ENCODE measurements at regions not wholly inside any gene's neighbourhood (a gene's known extent, or its start where the extent isn't known, plus 50 kb on each side); places are given as distances from the start of the nearest gene placed in this dataset.

DNA sequence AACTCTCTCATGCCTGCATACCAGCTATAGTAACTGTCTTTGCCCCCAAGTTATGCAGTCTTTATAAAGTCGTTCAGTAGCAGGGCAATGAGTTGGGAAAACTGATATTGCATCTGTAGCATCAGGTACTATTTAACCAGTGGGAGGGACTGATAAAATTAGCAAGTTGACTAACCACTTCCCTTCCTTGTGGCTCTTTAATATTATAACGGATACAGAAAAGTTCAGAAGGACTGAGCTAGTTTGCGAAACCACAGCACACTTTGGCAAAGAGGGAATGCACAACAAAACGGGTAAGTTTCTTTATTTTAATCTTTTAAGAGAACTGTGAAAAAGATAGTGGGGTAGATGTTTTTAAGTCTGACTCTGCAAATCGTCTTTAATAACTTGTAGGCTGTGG, 205.3 kb upstream of the HDAC9 start:
- H3K4me1 ChIP-seq (ENCODE audit: control insufficient read depth, insufficient read depth, low read length) = no peaks in the 10 kb centered on the region
- H2AFZ ChIP-seq (ENCODE audit: control insufficient read depth, low read depth, low read length) = no peak overlapping the region
- H4K20me1 ChIP-seq (ENCODE audit: control insufficient read depth, insufficient read depth) = no peaks in the 10 kb centered on the region
- DNase-seq (ENCODE audit: low read depth, low spot score) (no peak), FAIRE-seq (peak; percentile 41), ATAC-seq (peak; percentile 64)
- ChIA-PET CTCF (interaction anchor here (1.1 to 2.7 kb wide), 5 partner anchors 9 to 226 kb away, joined by 3 to 11 read pairs (median 4); no protein-coding TSS in a partner anchor), SMC1A (ENCODE audit: uncharacterized antibody, unreplicated experiment) (interaction anchor here (0.9 to 2.3 kb wide), 5 partner anchors 9 to 246 kb away, joined by 3 to 15 read pairs (median 3); no protein-coding TSS in a partner anchor), RAD21 (ENCODE audit: unreplicated experiment) (interaction anchor here (1.0 to 1.9 kb wide), 4 partner anchors 13 to 520 kb away, joined by 3 to 6 read pairs (median 3); no protein-coding TSS in a partner anchor), POLR2A (no interaction called here)
- no peaks in the 10 kb centered on the region; a peak in 1 of 4 replicates for H3K27me3 ChIP-seq (replicated peaks in 1 of 2; ENCODE audit: control insufficient read depth in 2 of 2, insufficient read depth in 2 of 2, low read length in 1 of 2)
- no peaks in the 10 kb centered on the region for H3K9me3 ChIP-seq (replicated peaks; ENCODE audit: control insufficient read depth, insufficient read depth, low read length)
- TF ChIP-seq IKZF1 (conservative IDR thresholded peaks at IDR 0.05) = 0 out of 2 replicates have a peak, but pooled peaks have one; percentile 20
- TF ChIP-seq RUNX3 (IDR thresholded peaks at IDR 0.05; ENCODE audit: low read length) = peak; percentile 49
- TF ChIP-seq TCF12 (IDR thresholded peaks at IDR 0.05; ENCODE audit: low read depth, low read length) = no peak
- peak in 1 of 2 experiments; percentile 15; a peak in 1 of 4 replicates for TF ChIP-seq IKZF2 (IDR thresholded peaks at IDR 0.05)
- TF ChIP-seq BHLHE40 (IDR thresholded peaks at IDR 0.05; ENCODE audit: borderline replicate concordance in 1 of 2, low read depth in 2 of 2, low read length in 1 of 2) = peak in 1 of 2 experiments; percentile 30; a peak in 1 of 4 replicates
- TF ChIP-seq TBL1XR1 (IDR thresholded peaks at IDR 0.05; ENCODE audit: low read depth, low read length) = no peak
- no peaks in the 10 kb centered on the region for H3K79me2 ChIP-seq (ENCODE audit: control insufficient read depth, insufficient read depth, low read length)
- in situ Hi-C loops (cut with MboI) = no loop called here
- no peaks in the 10 kb centered on the region for H3K36me3 ChIP-seq (ENCODE audit: control insufficient read depth in 2 of 2, insufficient read depth in 2 of 2, low read length in 1 of 2)
- no peak overlapping the region for H3K9ac ChIP-seq (ENCODE audit: control insufficient read depth, insufficient read depth, low read length)
- 9% methylated on average over 5 of the region's 5 CpGs for WGBS (ENCODE audit: insufficient coverage, insufficient replicate concordance, low lambda C conversion rate, missing lambda C conversion rate)
- no peak overlapping the region for H3K4me3 ChIP-seq
- intact Hi-C loops (cut with micrococcal nuclease; ENCODE audit: unreplicated experiment) = no loop called here
- H3K27ac ChIP-seq (ENCODE audit: control insufficient read depth, insufficient read depth) = no peak overlapping the region
- H3K4me2 ChIP-seq (ENCODE audit: control insufficient read depth, insufficient read depth) = no peak overlapping the region
- BruUV-seq (replicated peaks) = no TSS peak

GRCh38 chr7:18290865-18291264, 204.7 kb upstream of the HDAC9 start:
- ATAC-seq (peak; percentile 47), DNase-seq (ENCODE audit: low read depth, low spot score) (no peak), FAIRE-seq (no peak)
- ChIA-PET RAD21 (ENCODE audit: unreplicated experiment) (interaction anchor here (1.0 to 1.9 kb wide), 2 partner anchors 208 to 521 kb away, joined by 3 to 6 read pairs; no protein-coding TSS in a partner anchor), CTCF (interaction anchor here (1.1 to 2.7 kb wide), 4 partner anchors 10 to 78 kb away, joined by 3 to 11 read pairs (median 4); no protein-coding TSS in a partner anchor), POLR2A (no interaction called here), SMC1A (ENCODE audit: uncharacterized antibody, unreplicated experiment) (interaction anchor here (0.9 to 1.3 kb wide), 4 partner anchors 8 to 90 kb away, joined by 3 read pairs; no protein-coding TSS in a partner anchor)
- Histone ChIP-seq H3K4me1 (ENCODE audit: control insufficient read depth, insufficient read depth, low read length) (no peaks in the 10 kb centered on the region), H3K36me3 (ENCODE audit: control insufficient read depth in 2 of 2, insufficient read depth in 2 of 2, low read length in 1 of 2) (no peaks in the 10 kb centered on the region), H3K27ac (ENCODE audit: control insufficient read depth, insufficient read depth) (no peak overlapping the region), H3K79me2 (ENCODE audit: control insufficient read depth, insufficient read depth, low read length) (no peaks in the 10 kb centered on the region), H2AFZ (ENCODE audit: control insufficient read depth, low read depth, low read length) (no peak overlapping the region), H4K20me1 (ENCODE audit: control insufficient read depth, insufficient read depth) (no peaks in the 10 kb centered on the region), H3K9me3 (replicated peaks; ENCODE audit: control insufficient read depth, insufficient read depth, low read length) (no peaks in the 10 kb centered on the region), H3K4me2 (ENCODE audit: control insufficient read depth, insufficient read depth) (no peak overlapping the region), H3K4me3 (no peak overlapping the region), H3K9ac (ENCODE audit: control insufficient read depth, insufficient read depth, low read length) (no peak overlapping the region), H3K27me3 (replicated peaks in 1 of 2; ENCODE audit: control insufficient read depth in 2 of 2, insufficient read depth in 2 of 2, low read length in 1 of 2) (no peaks in the 10 kb centered on the region; a peak in 1 of 4 replicates)
- WGBS (ENCODE audit: insufficient coverage, insufficient replicate concordance, low lambda C conversion rate, missing lambda C conversion rate) = 26% methylated on average over 1 of the region's 1 CpG
- no TSS peak for BruUV-seq (replicated peaks)
- intact Hi-C loops (cut with micrococcal nuclease; ENCODE audit: unreplicated experiment) = no loop called here
- in situ Hi-C loops (cut with MboI) = no loop called here
- TF ChIP-seq ETV6 (conservative IDR thresholded peaks at IDR 0.05 in 1 of 2, IDR thresholded peaks at IDR 0.05 in 1 of 2; ENCODE audit: borderline replicate concordance in 1 of 2, low read depth in 1 of 2) (no peak), ZBTB4 (CRISPR knock-in tag; IDR thresholded peaks at IDR 0.05) (no peak), POLR2AphosphoS2 (IDR thresholded peaks at IDR 0.05; ENCODE audit: low read depth, low read length) (no peak), ZNF217 (IDR thresholded peaks at IDR 0.05) (no peak), ATF3 (IDR thresholded peaks at IDR 0.05; ENCODE audit: borderline replicate concordance, extremely low read depth, low read depth, low read length) (no peak), IRF4 (IDR thresholded peaks at IDR 0.05; ENCODE audit: low read depth, low read length) (no peak), ZNF207 (IDR thresholded peaks at IDR 0.05; ENCODE audit: borderline replicate concordance) (no peak), WRNIP1 (IDR thresholded peaks at IDR 0.05; ENCODE audit: borderline replicate concordance, low read depth, low read length) (no peak), TARDBP (IDR thresholded peaks at IDR 0.05; ENCODE audit: borderline replicate concordance) (no peak)
